GM23338 (cell line): ENCODE measurements at regions not wholly inside any gene's neighbourhood (a gene's known extent, or its start where the extent isn't known, plus 50 kb on each side); places are given as distances from the start of the nearest gene placed in this dataset.

Source experiments
- ATAC-seq: fragments of 200-7000 bp; cut with Tn5 transposase; 3 replicates; pipeline ENCODE4 v1.9.1; 2020
- DNase-seq: peaks from one replicate; pipeline ENCODE4 v3.0.0-alpha.2; 2015; ENCODE audit warnings: low spot score
- H2AFZ ChIP-seq: fragments of 200-600 bp; sonication (generic); 2 replicates; pipeline ENCODE4 v1.8.0; 2016; ENCODE audit warnings: antibody characterized with exemption, mild to moderate bottlenecking, moderate library complexity
- H3F3A ChIP-seq: fragments of 200-600 bp; sonication (generic); replicated peaks from 2 replicates; pipeline ENCODE4 v1.8.0; 2017; ENCODE audit warnings: antibody characterized with exemption, mixed run types, low read depth
- H3K27ac ChIP-seq: fragments of 200-600 bp; sonication (generic); 2 replicates; pipeline ENCODE4 v1.6.1; 2016; ENCODE audit warnings: low read depth
- H3K27me3 ChIP-seq: fragments of 200-600 bp; sonication (generic); 2 replicates; pipeline ENCODE4 v1.8.0; 2016; ENCODE audit warnings: mild to moderate bottlenecking, mixed run types, moderate library complexity; ENCODE audit not compliant: insufficient read depth
- H3K36me3 ChIP-seq: fragments of 200-600 bp; sonication (generic); 2 replicates; pipeline ENCODE4 v1.8.0; 2016; ENCODE audit warnings: mild to moderate bottlenecking; ENCODE audit not compliant: insufficient read depth
- H3K4me1 ChIP-seq: fragments of 200-600 bp; sonication (generic); 2 replicates; pipeline ENCODE4 v1.8.0; 2016; ENCODE audit warnings: mild to moderate bottlenecking, moderate library complexity; ENCODE audit not compliant: insufficient read depth
- H3K4me2 ChIP-seq: fragments of 200-600 bp; sonication (generic); 2 replicates; pipeline ENCODE4 v1.7.1; 2017; ENCODE audit warnings: mixed run types
- H3K4me3 ChIP-seq: fragments of 200-600 bp; sonication (generic); 2 replicates; pipeline ENCODE4 v1.6.1; 2016; ENCODE audit warnings: mixed run types
- H3K79me2 ChIP-seq: fragments of 200-600 bp; sonication (generic); replicated peaks from 2 replicates; pipeline ENCODE4 v1.8.0; 2017; ENCODE audit warnings: mild to moderate bottlenecking; ENCODE audit not compliant: insufficient read depth
- H3K9me2 ChIP-seq: fragments of 200-600 bp; sonication (generic); 2 replicates; pipeline ENCODE4 v1.8.0; 2017; ENCODE audit not compliant: insufficient read depth
- H4K20me1 ChIP-seq: fragments of 200-600 bp; sonication (generic); replicated peaks from 2 replicates; pipeline ENCODE4 v1.8.0; 2017; ENCODE audit warnings: mild to moderate bottlenecking; ENCODE audit not compliant: insufficient read depth
- H3K27ac Mint-ChIP-seq: 2 replicates; pipeline ENCODE4 v1.8.0; 2020; ENCODE audit warnings: inconsistent platforms, mild to moderate bottlenecking, moderate library complexity, mixed read lengths
- H3K27me3 Mint-ChIP-seq: 3 replicates; pipeline ENCODE4 v1.8.0; 2022; ENCODE audit warnings: low read depth, mild to moderate bottlenecking, moderate library complexity, mixed read lengths, inconsistent platforms; ENCODE audit not compliant: insufficient read depth, poor library complexity
- H3K36me3 Mint-ChIP-seq: 3 replicates; pipeline ENCODE4 v1.8.0; 2021; ENCODE audit warnings: low read depth, mild to moderate bottlenecking, inconsistent platforms, moderate library complexity, mixed read lengths
- H3K4me1 Mint-ChIP-seq: 3 replicates; pipeline ENCODE4 v1.8.0; 2020; ENCODE audit warnings: mild to moderate bottlenecking, inconsistent platforms, mixed read lengths
- H3K4me3 Mint-ChIP-seq: 3 replicates; pipeline ENCODE4 v1.8.0; 2021; ENCODE audit warnings: moderate library complexity, mild to moderate bottlenecking, inconsistent platforms, mixed read lengths
- H3K9me3 Mint-ChIP-seq: 3 replicates; pipeline ENCODE4 v1.8.0; 2020; ENCODE audit warnings: moderate library complexity, mild to moderate bottlenecking, inconsistent platforms, mixed read lengths
- CREB1 ChIP-seq: fragments of 250-450 bp; sonication (Bioruptor Pico); IDR thresholded peaks from 2 replicates; pipeline ENCODE4 v1.5.0; 2020; ENCODE audit warnings: low read depth, mild to moderate bottlenecking, moderate library complexity
- EZH2 ChIP-seq: fragments of 200-600 bp; sonication (generic); IDR thresholded peaks from one replicate; pipeline ENCODE4 v1.8.0; 2017; ENCODE audit warnings: antibody characterized with exemption, mild to moderate bottlenecking, low read depth; ENCODE audit not compliant: unreplicated experiment
- EZH2phosphoT487 ChIP-seq: fragments of 200-600 bp; sonication (generic); IDR thresholded peaks from one replicate; pipeline ENCODE4 v1.8.1; 2018; ENCODE audit warnings: antibody characterized with exemption; ENCODE audit not compliant: unreplicated experiment
- JUNB ChIP-seq: IDR thresholded peaks from one replicate; pipeline ENCODE4 v1.6.1; 2016; ENCODE audit warnings: antibody characterized with exemption; ENCODE audit not compliant: unreplicated experiment
- NANOG ChIP-seq: IDR thresholded peaks from 2 replicates; pipeline ENCODE4 v1.6.1; 2016; ENCODE audit warnings: antibody characterized with exemption, borderline replicate concordance
- ZNF331 ChIP-seq: fragments of 250-450 bp; sonication (Bioruptor Pico); IDR thresholded peaks from 2 replicates; pipeline ENCODE4 v1.5.0; 2020; ENCODE audit warnings: low read depth, mild to moderate bottlenecking, moderate library complexity
- TF ChIP-seq, protein P1 (sequence below), 2 experiments: fragments of 200-600 bp in 1 of 2; sonication (generic) in 1 of 2; conservative IDR thresholded peaks; 2 replicates each; pipeline versions ENCODE4 v1.5.1 to v1.6.1; 2016 to 2017; ENCODE audit warnings: antibody characterized with exemption in 2 of 2, low read depth in 2 of 2, mild to moderate bottlenecking in 2 of 2, moderate library complexity in 1 of 2
- TF ChIP-seq, protein P2 (sequence below): IDR thresholded peaks from one replicate; pipeline ENCODE4 v1.6.1; 2018; ENCODE audit warnings: antibody characterized with exemption; ENCODE audit not compliant: unreplicated experiment
- TF ChIP-seq, protein P3 (sequence below): IDR thresholded peaks from 2 replicates; pipeline ENCODE4 v1.6.1; 2016; ENCODE audit warnings: antibody characterized with exemption
- TF ChIP-seq, protein P4 (sequence below): fragments of 250-450 bp; sonication (Bioruptor Pico); IDR thresholded peaks from 2 replicates; pipeline ENCODE4 v1.5.0; 2020; ENCODE audit warnings: mild to moderate bottlenecking, moderate library complexity

DNA sequence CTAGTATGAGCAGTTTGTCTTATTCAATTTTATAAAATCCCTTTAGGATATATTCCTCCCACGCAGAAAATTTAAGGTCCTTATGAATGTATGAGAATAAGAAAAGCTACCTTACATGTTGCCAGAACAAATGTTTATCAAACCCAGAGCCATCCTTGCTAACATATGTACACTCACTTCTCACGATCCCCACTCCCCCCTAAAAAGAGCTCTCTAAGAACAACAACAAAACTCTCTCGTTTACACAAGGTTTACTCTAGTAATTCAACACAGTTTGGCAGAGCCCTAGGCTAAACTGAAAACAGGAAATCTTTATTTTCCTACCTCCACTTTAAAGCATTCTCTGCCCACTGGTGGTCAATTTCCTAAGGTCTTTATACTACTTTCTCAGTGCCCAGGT, 504.9 kb downstream of the ZEB2 start (continued):
- TF ChIP-seq ZNF331 (CRISPR knock-in tag) (no peak), JUNB (no peak), EZH2phosphoT487 (no peak), EZH2 (no peak), NANOG (no peak)
- TF ChIP-seq, protein P1, sequence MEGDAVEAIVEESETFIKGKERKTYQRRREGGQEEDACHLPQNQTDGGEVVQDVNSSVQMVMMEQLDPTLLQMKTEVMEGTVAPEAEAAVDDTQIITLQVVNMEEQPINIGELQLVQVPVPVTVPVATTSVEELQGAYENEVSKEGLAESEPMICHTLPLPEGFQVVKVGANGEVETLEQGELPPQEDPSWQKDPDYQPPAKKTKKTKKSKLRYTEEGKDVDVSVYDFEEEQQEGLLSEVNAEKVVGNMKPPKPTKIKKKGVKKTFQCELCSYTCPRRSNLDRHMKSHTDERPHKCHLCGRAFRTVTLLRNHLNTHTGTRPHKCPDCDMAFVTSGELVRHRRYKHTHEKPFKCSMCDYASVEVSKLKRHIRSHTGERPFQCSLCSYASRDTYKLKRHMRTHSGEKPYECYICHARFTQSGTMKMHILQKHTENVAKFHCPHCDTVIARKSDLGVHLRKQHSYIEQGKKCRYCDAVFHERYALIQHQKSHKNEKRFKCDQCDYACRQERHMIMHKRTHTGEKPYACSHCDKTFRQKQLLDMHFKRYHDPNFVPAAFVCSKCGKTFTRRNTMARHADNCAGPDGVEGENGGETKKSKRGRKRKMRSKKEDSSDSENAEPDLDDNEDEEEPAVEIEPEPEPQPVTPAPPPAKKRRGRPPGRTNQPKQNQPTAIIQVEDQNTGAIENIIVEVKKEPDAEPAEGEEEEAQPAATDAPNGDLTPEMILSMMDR (conservative IDR thresholded peaks at IDR 0.05; ENCODE audit: low read depth in 2 of 2) = no peak
- TF ChIP-seq, protein P2, sequence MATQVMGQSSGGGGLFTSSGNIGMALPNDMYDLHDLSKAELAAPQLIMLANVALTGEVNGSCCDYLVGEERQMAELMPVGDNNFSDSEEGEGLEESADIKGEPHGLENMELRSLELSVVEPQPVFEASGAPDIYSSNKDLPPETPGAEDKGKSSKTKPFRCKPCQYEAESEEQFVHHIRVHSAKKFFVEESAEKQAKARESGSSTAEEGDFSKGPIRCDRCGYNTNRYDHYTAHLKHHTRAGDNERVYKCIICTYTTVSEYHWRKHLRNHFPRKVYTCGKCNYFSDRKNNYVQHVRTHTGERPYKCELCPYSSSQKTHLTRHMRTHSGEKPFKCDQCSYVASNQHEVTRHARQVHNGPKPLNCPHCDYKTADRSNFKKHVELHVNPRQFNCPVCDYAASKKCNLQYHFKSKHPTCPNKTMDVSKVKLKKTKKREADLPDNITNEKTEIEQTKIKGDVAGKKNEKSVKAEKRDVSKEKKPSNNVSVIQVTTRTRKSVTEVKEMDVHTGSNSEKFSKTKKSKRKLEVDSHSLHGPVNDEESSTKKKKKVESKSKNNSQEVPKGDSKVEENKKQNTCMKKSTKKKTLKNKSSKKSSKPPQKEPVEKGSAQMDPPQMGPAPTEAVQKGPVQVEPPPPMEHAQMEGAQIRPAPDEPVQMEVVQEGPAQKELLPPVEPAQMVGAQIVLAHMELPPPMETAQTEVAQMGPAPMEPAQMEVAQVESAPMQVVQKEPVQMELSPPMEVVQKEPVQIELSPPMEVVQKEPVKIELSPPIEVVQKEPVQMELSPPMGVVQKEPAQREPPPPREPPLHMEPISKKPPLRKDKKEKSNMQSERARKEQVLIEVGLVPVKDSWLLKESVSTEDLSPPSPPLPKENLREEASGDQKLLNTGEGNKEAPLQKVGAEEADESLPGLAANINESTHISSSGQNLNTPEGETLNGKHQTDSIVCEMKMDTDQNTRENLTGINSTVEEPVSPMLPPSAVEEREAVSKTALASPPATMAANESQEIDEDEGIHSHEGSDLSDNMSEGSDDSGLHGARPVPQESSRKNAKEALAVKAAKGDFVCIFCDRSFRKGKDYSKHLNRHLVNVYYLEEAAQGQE = no peak
- TF ChIP-seq, protein P3, sequence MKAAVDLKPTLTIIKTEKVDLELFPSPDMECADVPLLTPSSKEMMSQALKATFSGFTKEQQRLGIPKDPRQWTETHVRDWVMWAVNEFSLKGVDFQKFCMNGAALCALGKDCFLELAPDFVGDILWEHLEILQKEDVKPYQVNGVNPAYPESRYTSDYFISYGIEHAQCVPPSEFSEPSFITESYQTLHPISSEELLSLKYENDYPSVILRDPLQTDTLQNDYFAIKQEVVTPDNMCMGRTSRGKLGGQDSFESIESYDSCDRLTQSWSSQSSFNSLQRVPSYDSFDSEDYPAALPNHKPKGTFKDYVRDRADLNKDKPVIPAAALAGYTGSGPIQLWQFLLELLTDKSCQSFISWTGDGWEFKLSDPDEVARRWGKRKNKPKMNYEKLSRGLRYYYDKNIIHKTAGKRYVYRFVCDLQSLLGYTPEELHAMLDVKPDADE = no peak

DNA sequence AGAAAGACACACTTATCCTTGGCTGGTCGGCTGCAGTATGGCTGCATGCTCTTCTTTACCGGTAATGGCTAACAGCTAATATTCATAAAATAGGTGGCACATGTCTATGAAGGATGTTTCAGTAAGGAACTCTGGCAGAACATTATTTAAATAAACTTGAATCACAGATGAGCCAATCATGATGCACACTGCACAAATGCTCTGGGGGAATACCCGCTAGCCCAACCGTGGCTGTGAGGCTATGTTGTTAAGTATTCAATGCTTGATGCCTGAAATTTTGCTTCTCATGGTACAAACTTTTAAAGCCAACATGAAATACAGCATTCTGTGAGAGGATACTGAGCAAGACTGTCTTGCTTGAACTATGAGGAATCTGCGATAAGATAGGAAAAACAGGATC, 505.8 kb downstream of the ZEB2 start:
- Mint-ChIP-seq H3K27me3 (no peaks in the 10 kb centered on the region), H3K36me3 (no peaks in the 10 kb centered on the region)
- ATAC-seq = no peak

More for the DNA sequence above, 505.8 kb downstream of the ZEB2 start:
- Histone ChIP-seq H4K20me1 (no peaks in the 10 kb centered on the region), H3K36me3 (no peaks in the 10 kb centered on the region), H3K9me2 (no peaks in the 10 kb centered on the region), H3K4me3 (no peak overlapping the region), H3K27me3 (no peaks in the 10 kb centered on the region), H3K27ac (no peak overlapping the region), H2AFZ (no peak overlapping the region), H3K4me2 (no peak overlapping the region), H3K79me2 (no peaks in the 10 kb centered on the region), H3K4me1 (no peaks in the 10 kb centered on the region), H3F3A (no peaks in the 10 kb centered on the region)
- TF ChIP-seq, protein P4, sequence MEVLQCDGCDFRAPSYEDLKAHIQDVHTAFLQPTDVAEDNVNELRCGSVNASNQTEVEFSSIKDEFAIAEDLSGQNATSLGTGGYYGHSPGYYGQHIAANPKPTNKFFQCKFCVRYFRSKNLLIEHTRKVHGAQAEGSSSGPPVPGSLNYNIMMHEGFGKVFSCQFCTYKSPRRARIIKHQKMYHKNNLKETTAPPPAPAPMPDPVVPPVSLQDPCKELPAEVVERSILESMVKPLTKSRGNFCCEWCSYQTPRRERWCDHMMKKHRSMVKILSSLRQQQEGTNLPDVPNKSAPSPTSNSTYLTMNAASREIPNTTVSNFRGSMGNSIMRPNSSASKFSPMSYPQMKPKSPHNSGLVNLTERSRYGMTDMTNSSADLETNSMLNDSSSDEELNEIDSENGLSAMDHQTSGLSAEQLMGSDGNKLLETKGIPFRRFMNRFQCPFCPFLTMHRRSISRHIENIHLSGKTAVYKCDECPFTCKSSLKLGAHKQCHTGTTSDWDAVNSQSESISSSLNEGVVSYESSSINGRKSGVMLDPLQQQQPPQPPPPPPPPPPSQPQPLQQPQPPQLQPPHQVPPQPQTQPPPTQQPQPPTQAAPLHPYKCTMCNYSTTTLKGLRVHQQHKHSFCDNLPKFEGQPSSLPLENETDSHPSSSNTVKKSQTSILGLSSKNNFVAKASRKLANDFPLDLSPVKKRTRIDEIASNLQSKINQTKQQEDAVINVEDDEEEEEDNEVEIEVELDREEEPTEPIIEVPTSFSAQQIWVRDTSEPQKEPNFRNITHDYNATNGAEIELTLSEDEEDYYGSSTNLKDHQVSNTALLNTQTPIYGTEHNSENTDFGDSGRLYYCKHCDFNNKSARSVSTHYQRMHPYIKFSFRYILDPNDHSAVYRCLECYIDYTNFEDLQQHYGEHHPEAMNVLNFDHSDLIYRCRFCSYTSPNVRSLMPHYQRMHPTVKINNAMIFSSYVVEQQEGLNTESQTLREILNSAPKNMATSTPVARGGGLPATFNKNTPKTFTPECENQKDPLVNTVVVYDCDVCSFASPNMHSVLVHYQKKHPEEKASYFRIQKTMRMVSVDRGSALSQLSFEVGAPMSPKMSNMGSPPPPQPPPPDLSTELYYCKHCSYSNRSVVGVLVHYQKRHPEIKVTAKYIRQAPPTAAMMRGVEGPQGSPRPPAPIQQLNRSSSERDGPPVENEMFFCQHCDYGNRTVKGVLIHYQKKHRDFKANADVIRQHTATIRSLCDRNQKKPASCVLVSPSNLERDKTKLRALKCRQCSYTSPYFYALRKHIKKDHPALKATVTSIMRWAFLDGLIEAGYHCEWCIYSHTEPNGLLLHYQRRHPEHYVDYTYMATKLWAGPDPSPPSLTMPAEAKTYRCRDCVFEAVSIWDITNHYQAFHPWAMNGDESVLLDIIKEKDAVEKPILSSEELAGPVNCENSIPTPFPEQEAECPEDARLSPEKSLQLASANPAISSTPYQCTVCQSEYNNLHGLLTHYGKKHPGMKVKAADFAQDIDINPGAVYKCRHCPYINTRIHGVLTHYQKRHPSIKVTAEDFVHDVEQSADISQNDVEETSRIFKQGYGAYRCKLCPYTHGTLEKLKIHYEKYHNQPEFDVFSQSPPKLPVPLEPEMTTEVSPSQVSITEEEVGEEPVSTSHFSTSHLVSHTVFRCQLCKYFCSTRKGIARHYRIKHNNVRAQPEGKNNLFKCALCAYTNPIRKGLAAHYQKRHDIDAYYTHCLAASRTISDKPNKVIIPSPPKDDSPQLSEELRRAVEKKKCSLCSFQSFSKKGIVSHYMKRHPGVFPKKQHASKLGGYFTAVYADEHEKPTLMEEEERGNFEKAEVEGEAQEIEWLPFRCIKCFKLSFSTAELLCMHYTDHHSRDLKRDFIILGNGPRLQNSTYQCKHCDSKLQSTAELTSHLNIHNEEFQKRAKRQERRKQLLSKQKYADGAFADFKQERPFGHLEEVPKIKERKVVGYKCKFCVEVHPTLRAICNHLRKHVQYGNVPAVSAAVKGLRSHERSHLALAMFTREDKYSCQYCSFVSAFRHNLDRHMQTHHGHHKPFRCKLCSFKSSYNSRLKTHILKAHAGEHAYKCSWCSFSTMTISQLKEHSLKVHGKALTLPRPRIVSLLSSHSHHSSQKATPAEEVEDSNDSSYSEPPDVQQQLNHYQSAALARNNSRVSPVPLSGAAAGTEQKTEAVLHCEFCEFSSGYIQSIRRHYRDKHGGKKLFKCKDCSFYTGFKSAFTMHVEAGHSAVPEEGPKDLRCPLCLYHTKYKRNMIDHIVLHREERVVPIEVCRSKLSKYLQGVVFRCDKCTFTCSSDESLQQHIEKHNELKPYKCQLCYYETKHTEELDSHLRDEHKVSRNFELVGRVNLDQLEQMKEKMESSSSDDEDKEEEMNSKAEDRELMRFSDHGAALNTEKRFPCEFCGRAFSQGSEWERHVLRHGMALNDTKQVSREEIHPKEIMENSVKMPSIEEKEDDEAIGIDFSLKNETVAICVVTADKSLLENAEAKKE (CRISPR knock-in tag) = no peak
- TF ChIP-seq NANOG (no peak), CREB1 (CRISPR knock-in tag) (no peak), JUNB (no peak), EZH2 (no peak)
- TF ChIP-seq, protein P3 = no peak
- no peaks in the 10 kb centered on the region for H3K9me3 Mint-ChIP-seq
- no peak overlapping the region for H3K4me3 Mint-ChIP-seq
- no peak for DNase-seq
- H3K27ac Mint-ChIP-seq = no peak overlapping the region
- H3K4me1 Mint-ChIP-seq = peaks cover under 1% of the 10 kb centered on the region; the same call in 1 of the 3 replicates
